Stomach (tissue), 4 donors: ENCODE measurements at regions not wholly inside any gene's neighbourhood (a gene's known extent, or its start where the extent isn't known, plus 50 kb on each side); places are given as distances from the start of the nearest gene placed in this dataset.

Experiments used
- POLR2A ChIP-seq, 4 donors: fragments of 450-650 bp; IDR thresholded peaks; one replicate each; pipeline ENCODE4 v1.6.1; 2016; ENCODE audit warnings: antibody characterized with exemption in 4 of 4, control low read depth in 2 of 4, mild to moderate bottlenecking in 1 of 4, moderate library complexity in 1 of 4
- POLR2AphosphoS5 ChIP-seq, 3 donors: sonication (generic); formaldehyde crosslinking; IDR thresholded peaks; one replicate each; pipeline ENCODE4 v1.6.1; 2016; ENCODE audit warnings: antibody characterized with exemption in 3 of 3
- TF ChIP-seq, protein P1 (sequence below), 7 experiments: fragments of 450-650 bp in 4 of 7; fragments of 200-600 bp in 3 of 7; sonication (generic) in 3 of 7; IDR thresholded peaks; one replicate each; pipeline ENCODE4 v1.5.1; 2016 to 2019; ENCODE audit warnings: antibody characterized with exemption in 7 of 7, control low read depth in 2 of 7, mild to moderate bottlenecking in 1 of 7

GRCh38 chr6:62942000-62942399 lies 269.3 kb upstream of the FKBP1C start:
- TF ChIP-seq, protein P1, sequence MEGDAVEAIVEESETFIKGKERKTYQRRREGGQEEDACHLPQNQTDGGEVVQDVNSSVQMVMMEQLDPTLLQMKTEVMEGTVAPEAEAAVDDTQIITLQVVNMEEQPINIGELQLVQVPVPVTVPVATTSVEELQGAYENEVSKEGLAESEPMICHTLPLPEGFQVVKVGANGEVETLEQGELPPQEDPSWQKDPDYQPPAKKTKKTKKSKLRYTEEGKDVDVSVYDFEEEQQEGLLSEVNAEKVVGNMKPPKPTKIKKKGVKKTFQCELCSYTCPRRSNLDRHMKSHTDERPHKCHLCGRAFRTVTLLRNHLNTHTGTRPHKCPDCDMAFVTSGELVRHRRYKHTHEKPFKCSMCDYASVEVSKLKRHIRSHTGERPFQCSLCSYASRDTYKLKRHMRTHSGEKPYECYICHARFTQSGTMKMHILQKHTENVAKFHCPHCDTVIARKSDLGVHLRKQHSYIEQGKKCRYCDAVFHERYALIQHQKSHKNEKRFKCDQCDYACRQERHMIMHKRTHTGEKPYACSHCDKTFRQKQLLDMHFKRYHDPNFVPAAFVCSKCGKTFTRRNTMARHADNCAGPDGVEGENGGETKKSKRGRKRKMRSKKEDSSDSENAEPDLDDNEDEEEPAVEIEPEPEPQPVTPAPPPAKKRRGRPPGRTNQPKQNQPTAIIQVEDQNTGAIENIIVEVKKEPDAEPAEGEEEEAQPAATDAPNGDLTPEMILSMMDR (IDR thresholded peaks at IDR 0.05) = no peak
- TF ChIP-seq POLR2AphosphoS5 (IDR thresholded peaks at IDR 0.05) (no peak), POLR2A (IDR thresholded peaks at IDR 0.05) (no peak)
